Brain pericyte (primary cell): ENCODE measurements at regions not wholly inside any gene's neighbourhood (a gene's known extent, or its start where the extent isn't known, plus 50 kb on each side); places are given as distances from the start of the nearest gene placed in this dataset.
"Not testable (repeated sequence)": the region's sequence is repeated elsewhere in the genome, so short reads cannot be mapped to it uniquely, and the experiment has no call there.

ENCODE experiments used
- DNase-seq: peaks from one replicate; pipeline ENCODE4 v3.0.0-alpha.2; 2012; ENCODE audit warnings: low read depth, low spot score

DNA sequence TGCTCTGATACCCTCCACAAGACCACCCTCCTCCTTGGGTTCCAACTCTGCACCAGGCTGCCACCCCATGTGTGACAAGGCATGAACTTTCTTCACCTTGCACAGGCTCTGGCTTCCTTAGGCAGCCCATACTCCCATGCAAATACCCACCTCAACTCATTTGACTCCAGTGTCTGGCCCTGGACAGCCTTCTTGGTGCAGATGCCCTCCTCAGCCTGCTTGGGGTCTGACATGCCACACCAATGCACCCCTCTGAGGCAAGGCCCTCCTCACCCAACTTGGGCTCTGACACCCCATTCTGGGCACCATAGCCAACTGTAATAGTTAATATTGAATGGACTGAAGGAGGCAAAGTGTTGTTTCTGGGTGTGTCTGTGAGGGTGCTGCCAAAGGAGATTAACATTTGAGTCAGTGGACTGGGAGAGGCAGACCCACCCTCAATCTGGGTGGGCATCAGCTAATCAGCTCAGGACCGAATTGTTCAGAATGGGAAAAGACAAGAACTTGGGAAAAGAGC is 115.0 kb upstream of the EPB41L4A start:
- DNase-seq, result no peak

DNA sequence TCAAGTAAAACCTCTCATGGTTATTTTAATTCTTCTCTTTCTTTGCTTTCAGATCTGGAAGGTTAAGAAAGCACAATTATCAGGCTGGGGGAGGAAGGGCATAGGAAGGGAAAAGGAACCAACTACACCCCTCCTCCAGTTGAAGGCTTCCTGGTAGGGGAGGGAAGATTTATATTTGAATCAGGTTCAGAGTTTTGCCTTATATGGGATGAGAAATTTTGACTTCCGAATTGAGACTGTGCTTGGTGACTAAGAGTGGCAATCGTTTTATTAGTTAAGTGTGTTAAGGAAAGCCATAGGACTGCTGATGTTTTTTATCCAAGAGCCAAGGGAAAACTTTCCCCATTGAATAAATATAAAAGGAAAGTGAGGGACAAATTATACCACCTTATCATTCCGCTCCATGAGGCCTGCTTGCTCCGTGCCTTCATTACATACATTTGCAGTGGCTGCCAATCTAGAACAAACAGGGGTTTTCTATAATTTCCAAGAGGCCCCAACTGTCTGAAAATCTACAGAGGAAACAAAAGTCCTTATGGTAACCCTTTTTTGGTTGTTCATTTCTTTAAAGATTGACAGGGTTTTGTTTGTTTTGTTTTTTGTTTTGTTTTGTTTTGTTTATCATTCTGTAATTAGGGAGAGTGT is 115.7 kb upstream of the EPB41L4A start:
- DNase-seq, result no peak

DNA sequence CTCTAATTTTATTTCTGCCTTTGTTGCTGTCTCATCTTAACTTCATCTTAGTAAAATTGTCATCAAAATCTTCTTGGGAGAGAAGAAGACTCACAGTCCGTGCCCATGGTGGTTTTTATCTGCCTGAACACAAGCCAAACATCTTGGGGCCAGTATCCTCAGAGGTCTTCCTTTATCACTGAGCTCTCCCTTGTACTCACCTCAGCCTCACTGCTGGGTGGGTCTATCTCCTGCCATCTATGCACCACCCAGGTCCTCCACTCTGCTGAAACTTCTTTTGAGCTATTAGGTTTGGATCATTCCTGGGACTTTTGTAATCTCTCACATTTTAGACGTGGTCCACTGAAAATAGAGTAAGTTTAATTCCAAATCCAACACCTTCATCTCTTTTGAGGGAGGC is 116.3 kb upstream of the EPB41L4A start:
- DNase-seq, result no peak

DNA sequence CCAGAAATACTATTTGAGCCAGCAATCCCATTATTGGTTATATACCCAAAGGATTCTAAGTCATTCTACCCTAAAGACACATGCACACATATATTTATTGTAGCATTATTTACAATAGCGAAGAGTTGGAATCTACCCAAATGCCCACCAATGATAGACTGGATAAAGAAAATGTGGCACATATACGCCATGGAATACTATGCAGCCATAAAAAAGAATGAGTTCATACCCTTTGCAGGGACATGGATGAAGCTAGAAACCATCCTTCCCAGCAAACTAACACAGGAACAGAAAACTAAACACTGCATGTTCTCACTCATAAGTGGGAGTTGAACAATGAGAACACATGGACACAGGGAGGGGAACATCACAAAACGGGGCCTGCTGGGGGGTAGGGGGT is 125.5 kb upstream of the EPB41L4A start:
- not testable (repeated sequence) for DNase-seq

DNA sequence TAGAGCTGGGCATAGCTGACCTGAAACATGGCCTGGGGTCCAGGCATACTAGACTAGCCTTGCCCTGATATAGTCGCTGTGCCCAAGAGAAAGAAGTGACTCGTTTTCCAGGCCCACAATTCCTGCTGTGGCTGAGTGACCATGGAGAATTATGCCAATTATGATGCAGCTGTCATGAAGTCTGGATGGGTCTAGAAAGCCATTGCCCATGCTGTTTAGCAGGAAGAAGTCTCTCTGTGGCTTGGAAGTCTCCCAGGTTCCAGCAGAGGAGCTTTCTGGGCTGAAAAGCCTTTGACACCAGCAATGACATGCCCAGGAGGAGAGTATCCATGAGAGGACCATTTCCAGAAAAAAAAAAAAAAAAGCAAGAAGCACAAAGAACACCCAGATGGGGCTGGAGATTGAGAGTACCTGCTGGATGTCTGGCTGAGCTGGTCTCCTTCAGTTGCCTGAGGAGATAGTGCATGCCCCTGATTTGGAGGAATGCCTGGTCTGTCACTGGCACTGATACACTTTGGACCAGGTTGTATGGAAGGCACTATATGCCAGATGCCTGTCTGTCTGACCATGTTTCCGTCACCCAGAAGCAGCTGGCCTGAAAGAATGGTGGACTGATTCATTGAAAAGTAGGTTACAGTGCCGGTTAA is 128.0 kb upstream of the EPB41L4A start:
- no peak for DNase-seq

DNA sequence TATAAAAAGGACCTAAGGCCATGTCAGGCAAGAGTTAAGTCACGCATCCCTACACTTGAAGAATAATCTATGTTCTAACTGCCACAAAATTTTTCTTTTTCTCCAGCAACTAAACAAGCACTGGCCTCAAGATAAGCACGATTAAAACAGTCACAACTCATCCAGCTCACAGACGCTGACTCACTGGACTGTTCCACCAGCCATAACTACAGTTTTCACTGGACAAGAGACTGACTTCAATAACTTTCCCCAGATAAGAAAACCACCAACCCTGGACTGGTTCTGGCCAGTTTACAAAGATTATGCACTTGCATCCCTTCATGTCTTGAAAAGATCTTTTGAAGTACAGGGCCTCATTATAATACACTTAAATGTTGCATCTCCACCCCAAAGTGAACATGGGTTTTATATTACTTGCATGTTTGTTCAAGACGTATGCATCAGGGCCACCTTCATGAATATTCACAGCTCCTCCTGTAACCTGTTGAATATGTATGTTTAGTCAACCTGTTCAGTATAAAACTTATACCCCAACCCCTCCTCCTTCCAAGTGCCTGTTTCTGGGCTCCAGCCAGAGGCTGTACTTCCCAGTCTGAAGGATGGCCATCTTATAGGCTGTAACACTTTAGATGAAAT is 129.3 kb upstream of the EPB41L4A start:
- no peak for DNase-seq

DNA sequence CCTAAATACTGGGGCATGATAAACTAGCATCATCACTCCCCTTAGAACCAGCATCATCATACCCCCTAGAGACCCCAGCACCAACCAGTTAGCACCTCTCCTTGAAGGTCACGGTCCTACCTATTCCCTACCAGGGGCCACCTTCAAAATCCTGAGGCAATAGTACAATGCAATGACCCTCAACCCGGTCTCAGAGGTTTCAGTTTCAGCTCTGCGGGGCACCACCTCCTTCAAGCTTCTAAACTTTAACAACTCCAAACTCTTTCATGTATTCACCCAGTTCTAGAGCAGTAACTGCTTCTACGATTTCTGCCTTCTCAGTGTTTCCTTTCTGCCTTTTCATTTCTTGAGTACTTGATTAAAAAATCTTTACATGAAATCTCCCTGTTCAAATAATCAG is 130.1 kb upstream of the EPB41L4A start:
- no peak for DNase-seq

DNA sequence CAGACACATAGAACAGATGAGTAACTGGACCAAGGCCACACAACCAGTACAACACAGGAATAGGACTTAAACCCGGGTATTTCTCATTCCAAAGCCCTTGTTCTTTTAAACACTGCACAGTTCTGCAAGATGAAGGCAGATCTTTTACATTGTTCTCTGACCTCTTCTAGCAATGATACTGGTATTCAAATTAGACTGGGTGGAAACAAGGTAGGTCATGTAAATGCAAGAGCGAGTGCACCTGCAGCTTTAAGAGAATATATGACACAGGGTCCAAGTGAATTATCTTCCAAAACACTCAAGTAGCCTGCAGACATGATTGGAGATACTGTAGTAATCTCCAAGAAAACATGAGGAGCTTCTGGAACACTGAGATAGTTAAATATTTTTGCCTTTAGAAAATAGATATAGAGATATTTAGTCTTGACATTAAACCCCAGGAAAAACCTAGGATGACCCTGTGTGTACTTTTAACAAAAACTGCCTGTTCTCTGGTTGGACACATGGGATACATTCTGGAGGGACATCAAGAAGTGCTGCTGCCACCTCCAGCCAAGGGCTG is 130.6 kb upstream of the EPB41L4A start:
- no peak for DNase-seq

DNA sequence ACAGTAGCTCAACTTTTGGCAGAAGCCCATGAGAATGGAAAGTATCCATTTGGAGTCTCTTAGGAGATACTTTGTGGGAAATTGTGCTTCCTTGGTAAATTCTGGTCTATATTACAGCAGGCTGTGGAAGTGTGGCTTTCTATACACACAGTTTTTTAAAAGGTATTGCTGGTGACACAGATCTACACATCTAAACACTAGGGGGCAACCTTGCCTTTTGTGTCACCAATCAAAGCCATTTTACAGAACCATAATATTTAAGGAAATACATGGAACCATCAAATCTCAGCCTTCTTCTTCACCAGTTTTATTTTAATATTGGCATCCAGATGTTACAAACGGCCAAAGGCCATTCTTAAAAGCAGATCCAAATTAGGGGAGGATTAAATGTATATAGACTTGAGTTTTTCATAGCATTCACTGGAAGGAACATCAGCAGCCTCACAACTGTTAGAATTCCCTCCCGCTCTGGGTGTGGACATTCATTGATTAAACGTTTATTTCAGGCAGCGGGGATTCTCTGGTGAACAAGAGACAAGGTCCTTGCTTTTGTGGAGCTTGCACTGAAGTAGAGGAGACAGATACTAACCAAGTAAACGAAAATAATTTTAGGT is 132.4 kb upstream of the EPB41L4A start:
- DNase-seq, result peak; percentile 17

DNA sequence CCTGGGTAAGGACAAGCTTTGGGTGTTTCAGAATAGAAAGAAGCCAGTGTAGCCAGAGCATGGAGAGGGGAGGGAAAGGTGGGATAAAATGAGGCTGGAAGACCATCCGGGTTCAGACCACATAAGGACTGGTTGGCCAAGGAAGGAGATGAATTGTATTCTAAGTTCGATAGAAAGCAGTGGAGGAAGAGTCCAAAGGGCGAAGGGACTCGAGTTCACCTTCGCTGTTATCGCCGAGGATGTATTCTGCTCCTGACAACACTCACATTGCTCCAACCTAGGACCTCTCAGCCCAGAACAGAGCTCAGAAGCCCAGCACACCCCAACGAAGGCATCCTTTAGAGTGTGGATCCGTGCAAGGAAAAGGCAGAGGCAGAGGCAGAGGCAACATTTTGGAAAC is 133.1 kb upstream of the EPB41L4A start:
- no peak for DNase-seq

DNA sequence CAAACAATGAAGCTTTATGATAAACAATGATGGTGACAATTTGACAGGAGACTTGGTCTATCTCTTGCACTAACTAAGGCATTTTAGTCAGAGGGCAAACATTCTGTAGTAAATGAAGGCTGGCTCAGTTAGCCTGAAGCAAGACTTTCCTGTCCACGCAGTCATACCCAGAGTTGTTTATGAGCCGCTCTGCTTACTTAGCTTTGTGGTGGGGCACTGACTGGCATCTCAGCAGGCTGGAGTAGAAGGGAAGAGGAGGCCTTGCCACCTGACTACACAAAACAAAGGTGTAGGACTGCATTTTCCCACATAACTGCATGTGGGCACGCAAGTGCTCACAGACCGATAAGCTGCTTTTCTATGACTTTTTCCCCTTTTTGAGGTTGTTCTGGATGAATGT is 133.7 kb upstream of the EPB41L4A start:
- no peak for DNase-seq

DNA sequence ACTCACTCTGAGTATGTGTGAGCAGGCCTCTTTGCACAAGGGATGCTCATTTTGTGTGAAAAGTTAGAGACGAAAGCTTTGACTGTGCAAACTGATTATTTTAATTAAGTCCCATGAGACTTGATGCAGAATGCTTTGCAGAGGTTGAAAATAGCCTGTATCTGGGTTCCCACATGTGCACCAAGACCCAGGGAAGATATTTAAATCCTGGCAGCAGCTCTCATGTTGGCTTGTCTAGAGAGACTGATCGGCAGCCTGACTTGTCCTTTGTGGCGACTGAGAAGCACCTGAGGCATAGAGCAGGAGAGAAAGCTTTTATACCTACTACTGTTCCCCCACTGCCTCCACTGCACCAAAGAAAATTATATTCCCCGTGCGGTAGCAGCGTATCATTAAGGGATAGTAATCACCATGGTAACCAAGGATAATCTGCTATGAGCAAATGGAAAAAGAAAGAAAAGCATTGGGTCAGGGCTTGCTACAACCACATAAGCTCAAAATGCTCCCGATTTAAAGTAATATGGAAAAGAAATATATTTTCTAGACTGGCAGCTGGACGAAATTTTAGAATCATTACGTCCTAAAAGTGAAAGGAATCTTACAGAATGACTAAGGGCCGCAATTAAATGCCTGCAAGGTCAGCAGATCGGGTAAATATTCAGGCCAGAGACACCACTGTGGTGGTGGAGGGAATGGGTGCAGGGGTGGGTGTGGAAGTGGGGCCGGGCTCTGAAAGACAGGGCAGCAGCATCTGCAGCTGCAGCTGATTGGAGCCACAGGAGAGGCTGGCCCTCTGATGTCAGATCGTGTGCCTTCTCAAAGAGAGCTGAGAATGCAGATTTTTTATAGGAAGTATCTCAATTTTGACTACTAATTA is 135.3 kb upstream of the EPB41L4A start:
- DNase-seq, result no peak

DNA sequence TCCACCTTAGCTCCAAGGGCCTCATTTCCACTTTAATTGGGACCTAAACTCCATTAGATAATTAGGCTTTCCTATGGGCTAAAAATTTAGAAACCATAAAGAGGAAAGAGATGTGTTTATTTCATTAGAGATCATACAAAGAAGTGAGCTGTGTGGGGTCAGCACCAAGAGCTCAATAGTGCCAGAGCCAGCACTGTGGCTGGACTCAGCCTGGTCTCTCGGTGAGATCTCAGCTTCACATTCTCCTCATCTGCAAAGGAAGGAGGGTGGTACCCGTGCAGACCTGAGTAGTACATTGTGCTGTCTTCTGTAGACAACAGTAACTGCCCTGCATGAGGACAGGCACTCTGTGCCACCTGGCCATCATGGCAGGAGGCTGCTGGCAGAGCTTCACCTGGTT is 136.1 kb upstream of the EPB41L4A start:
- DNase-seq, result no peak

DNA sequence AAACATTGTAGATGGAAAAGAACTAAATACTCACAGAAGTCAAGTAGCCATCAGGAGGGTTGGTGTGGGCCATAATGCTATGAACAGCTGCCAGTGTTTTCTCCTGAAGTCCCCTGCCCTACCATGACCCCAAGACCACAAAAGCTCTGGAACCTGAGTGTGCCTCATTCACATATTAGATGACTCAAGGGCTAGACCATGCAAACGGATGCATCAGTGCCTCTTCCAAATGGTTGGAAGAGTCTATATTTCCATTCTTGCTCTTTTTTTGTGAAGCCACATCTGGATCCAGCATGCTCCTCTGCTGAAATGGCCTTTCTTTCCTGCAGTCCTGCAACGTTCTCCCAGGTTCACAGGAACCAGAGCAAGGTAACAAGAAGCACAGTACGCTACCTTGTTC is 136.6 kb upstream of the EPB41L4A start:
- DNase-seq, result no peak

DNA sequence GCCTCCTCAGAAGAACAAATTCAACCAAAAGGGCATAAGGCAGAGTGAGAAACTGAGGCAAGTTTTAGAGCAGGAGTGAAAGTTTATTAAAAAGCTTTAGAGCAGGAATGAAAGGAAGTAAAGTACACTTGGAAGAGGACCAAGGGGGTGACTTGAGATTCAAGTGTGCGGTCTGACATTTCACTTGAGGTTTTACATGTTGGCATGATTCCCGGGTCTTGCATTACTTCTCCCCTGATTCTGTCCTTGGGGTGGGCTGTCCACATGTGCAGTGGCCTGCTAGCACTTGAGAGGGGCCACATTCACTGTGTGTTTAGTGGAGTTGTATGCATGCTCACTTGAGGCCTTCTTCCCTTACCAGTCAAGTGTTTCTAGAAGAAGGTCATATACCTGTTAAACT is 140.4 kb upstream of the EPB41L4A start:
- DNase-seq, result not testable (repeated sequence)

DNA sequence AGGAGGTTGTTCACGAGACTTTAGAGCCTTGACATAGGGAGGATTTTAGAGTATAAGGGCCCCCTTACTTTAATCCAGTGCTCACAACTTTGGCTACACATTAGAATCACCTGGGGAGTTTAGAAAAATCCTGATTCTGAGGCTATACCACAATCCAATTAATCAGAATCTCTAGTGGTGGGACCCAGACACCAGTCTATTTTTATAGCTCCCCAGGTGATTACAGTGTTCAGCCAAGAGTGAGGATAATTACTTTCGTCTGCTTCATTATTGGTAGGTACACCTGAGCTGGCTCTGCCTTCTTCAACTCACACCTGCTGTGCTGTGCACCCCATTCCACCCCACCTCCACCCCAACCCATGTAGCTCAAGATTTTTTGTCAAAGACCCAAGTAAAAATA is 141.3 kb upstream of the EPB41L4A start:
- no peak for DNase-seq

DNA sequence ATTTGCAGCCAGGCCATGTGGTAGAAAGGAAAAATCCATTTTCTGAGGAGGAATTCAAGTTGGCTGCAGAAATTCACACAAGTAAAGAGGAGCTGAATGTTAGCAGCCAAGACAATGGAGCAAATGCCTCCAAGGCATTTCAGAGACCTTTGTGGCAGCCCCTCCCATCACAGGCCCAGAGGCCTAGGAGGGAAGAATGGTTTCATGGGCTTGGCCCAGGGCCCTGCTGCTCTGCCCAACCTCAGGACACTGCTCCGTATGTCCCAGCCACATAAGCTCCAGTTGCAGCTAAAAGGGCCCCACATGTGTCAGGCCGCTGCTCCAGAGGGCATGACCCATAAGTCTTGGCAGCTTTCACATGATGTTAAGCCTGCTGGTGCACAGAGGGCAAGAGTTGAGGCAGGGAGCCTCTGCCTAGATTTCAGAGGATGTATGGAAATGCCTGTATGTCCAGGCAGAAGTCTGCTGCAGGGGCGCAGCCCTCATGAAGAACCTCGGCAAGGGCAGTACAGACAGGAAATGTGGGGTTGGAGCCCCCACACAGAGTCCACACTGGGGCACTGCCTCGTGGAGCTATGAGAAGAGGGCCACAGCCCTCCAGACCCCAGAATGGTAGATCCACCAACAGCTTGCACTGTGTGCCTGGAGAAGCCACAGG is 144.2 kb upstream of the EPB41L4A start:
- no peak for DNase-seq

DNA sequence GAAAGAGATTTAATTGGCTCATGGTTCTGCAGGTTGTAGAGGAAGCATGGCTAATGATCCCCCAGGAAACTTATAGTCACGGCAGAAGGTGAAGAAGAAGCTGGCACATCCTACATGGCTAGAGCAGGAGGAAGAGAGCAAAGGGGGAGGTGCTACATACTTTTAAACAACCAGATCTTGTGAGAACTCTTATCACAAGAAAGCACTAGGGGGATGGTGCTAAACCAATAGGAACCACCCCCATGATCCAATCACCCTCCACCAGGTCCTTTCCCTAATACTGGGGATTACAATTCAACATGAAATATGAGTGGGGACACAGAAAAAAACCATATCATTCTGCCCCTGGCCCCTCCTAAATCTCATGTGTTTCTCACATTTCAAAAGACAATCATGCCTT is 147.2 kb upstream of the EPB41L4A start:
- no peak for DNase-seq

DNA sequence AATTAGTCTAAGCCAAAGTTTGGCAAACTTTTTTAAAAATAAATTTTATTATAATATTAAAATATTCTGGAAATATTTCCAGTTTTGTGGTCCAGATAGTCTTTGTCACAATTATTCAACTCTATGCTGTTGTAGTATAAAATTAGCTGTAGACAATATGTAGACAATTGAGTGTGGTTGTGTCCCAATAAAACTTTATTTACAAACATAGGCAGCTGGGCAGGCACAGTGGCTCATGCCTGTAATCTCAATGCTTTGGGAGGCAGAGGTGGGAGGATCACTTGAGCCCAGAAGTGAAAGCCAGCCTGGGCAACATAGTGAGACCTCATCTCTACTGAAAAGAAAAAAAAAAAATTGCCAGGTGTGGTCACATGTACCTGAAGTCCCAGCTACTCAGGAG is 150.5 kb upstream of the EPB41L4A start:
- DNase-seq, result no peak

DNA sequence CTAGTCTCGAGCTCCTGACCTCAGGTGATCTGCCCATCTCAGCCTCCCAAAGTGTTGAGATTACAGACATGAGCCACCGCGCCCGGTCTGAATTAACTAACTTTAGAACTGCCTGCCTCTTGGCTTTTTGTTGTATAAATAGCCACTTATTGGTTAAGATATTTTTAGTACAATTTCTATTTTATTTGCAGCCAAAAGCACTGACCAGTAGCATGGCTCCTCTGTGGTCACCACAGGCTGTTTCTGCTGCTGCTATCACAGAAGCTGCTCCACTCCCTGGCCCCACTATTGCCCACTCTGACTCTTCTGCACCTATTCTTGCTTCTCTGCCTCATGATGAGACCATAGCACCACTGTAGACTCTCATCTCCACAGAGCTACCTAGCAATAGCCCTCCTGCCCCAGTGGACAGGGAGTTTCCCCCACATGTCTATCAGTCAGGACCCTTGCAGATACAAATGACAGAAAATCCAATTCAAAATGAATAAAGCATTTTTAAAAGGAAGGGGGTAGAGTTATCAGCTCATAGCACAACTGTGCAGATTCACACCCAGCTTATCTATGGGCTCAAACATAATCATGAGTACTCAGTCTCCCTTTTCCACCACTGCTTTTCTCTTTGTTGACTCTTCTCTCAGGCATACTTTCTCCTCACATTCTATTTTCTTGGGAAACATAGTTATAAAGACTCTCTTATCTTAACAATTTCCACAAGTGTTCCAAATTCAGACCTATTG is 151.8 kb upstream of the EPB41L4A start:
- no peak for DNase-seq
